ENCODE measurements at regions not wholly inside any gene's neighbourhood (a gene's known extent, or its start where the extent isn't known, plus 50 kb on each side); places are given as distances from the start of the nearest gene placed in this dataset.
"Not testable (repeated sequence)": the region's sequence is repeated elsewhere in the genome, so short reads cannot be mapped to it uniquely, and the experiment has no call there.

GRCh38 chr17:21470422-21470821 lies 94.3 kb downstream of the KCNJ12 start:
- not testable (repeated sequence) for DNase-seq (ENCODE audit: low read depth); H3K4me3 ChIP-seq (ENCODE audit: low read depth, low read length)

- no peak for TF ChIP-seq CTCF (IDR thresholded peaks at IDR 0.05; ENCODE audit: insufficient read depth, low read depth, low read length, missing control alignments)
- DNase-seq (ENCODE audit: low read depth), result no peak
- no peak overlapping the region for H3K4me3 ChIP-seq (ENCODE audit: low read depth, low read length)
Measured at GRCh38 chr17:21470861-21471260, 94.7 kb downstream of the KCNJ12 start.

DNA sequence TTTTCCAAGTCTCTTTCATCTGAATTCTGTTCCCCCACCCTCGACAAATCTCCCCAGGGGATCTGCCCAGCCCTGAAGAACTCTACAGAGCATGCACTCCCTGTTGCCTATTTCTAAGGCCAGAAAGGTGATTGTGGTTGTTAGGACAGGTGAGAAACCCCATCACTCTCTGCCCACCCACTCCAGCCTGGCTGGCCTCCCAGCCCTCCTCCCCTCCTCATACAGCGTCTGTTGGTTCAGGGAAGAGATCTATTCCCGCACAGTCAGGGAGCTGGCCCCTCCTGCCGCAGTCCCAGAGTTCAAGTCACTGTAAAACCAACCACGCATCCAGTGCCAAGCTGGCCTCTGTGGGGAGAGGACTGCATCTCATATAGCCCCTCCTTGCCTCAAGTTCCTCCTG lies 98.7 kb downstream of the KCNJ12 start:
- TF ChIP-seq CTCF (IDR thresholded peaks at IDR 0.05; ENCODE audit: insufficient read depth, low read depth, low read length, missing control alignments), result no peak
- DNase-seq (ENCODE audit: low read depth), result no peak
- H3K4me3 ChIP-seq (ENCODE audit: low read depth, low read length), result no peak overlapping the region

GRCh38 chr17:21475571-21475970 lies 99.4 kb downstream of the KCNJ12 start:
- no peak for TF ChIP-seq CTCF (IDR thresholded peaks at IDR 0.05; ENCODE audit: insufficient read depth, low read depth, low read length, missing control alignments)
- no peak for DNase-seq (ENCODE audit: low read depth)
- no peak overlapping the region for H3K4me3 ChIP-seq (ENCODE audit: low read depth, low read length)

GRCh38 chr17:21476867-21477266 lies 100.7 kb downstream of the KCNJ12 start:
- DNase-seq (ENCODE audit: low read depth), result no peak
- no peak overlapping the region for H3K4me3 ChIP-seq (ENCODE audit: low read depth, low read length)
- TF ChIP-seq CTCF (IDR thresholded peaks at IDR 0.05; ENCODE audit: insufficient read depth, low read depth, low read length, missing control alignments), result no peak

DNA sequence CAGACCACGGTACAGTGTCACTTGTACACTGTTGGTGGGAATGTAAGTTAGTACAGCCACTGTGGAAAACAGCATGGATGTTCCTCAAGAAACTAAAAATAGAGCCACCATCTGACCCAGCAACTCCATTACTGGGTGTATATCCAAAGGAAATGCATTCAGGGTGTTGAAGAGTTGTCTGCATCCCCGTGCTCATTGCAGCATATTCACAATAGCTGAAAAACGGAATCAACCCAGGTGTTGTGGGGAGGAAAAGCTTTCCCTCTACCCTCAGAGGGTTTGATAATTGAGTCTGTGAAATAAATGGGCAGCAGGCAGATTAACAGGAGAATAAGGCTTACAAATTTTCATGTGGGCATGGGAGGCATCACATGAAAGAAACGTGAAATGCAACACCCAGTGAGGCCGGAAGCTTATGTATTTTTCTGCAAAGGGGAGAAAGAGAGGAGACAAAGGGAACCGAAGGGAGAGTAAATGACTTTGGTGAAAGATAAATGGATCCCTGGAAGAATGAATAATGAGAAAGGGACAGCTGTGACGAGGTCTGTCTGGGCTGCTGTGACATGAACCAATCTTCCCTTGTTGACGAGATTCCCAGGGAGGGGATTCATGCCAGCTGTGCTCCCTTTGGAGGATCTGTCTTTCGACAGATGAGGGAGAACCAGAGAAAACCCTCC lies 106.2 kb downstream of the KCNJ12 start:
- no peak overlapping the region for H3K4me3 ChIP-seq (ENCODE audit: low read depth, low read length)
- TF ChIP-seq CTCF (IDR thresholded peaks at IDR 0.05; ENCODE audit: insufficient read depth, low read depth, low read length, missing control alignments), result no peak
- no peak for DNase-seq (ENCODE audit: low read depth)

GRCh38 chr17:21488043-21488442 lies 111.9 kb downstream of the KCNJ12 start:
- DNase-seq (ENCODE audit: low read depth); H3K4me3 ChIP-seq (ENCODE audit: low read depth, low read length): not testable (repeated sequence)

- no peak for DNase-seq (ENCODE audit: low read depth)
- TF ChIP-seq CTCF (IDR thresholded peaks at IDR 0.05; ENCODE audit: insufficient read depth, low read depth, low read length, missing control alignments), result no peak
- H3K4me3 ChIP-seq (ENCODE audit: low read depth, low read length), result no peak overlapping the region
Measured at GRCh38 chr17:21493993-21494392, 117.8 kb downstream of the KCNJ12 start.

All from GM12865 (cell line).